Skeletal muscle satellite cell (primary cell): ENCODE measurements at regions not wholly inside any gene's neighbourhood (a gene's known extent, or its start where the extent isn't known, plus 50 kb on each side); places are given as distances from the start of the nearest gene placed in this dataset.

ENCODE experiments used
- H3K27me3 ChIP-seq: 2 replicates; pipeline ENCODE4 v1.7.0; 2013; ENCODE audit warnings: low read length; ENCODE audit not compliant: control insufficient read depth, insufficient read depth
- H3K36me3 ChIP-seq: 2 replicates; pipeline ENCODE4 v1.7.0; 2013; ENCODE audit warnings: mild to moderate bottlenecking, control low read depth, low read length; ENCODE audit not compliant: insufficient read depth
- H3K4me1 ChIP-seq: 2 replicates; pipeline ENCODE4 v1.7.0; 2013; ENCODE audit warnings: low read length; ENCODE audit not compliant: control insufficient read depth, insufficient read depth
- H3K4me2 ChIP-seq: 2 replicates; pipeline ENCODE4 v1.7.0; 2013; ENCODE audit warnings: mild to moderate bottlenecking, low read length
- H3K4me3 ChIP-seq: 2 replicates; pipeline ENCODE4 v1.7.0; 2013; ENCODE audit warnings: low read length
- H3K9ac ChIP-seq: 2 replicates; pipeline ENCODE4 v1.7.0; 2013; ENCODE audit warnings: mild to moderate bottlenecking, low read depth, low read length, moderate library complexity
- H3K9me3 ChIP-seq: replicated peaks from 2 replicates; pipeline ENCODE4 v1.7.0; 2013; ENCODE audit warnings: mild to moderate bottlenecking, control low read depth, low read length

- Histone ChIP-seq H3K27me3 (no peaks in the 10 kb centered on the region), H3K9ac (no peak overlapping the region), H3K4me2 (no peak overlapping the region), H3K4me1 (no peaks in the 10 kb centered on the region), H3K36me3 (no peaks in the 10 kb centered on the region), H3K4me3 (no peak overlapping the region), H3K9me3 (no peaks in the 10 kb centered on the region)
Observed at GRCh38 chr7:21030237-21030871, 243.7 kb upstream of the SP8 start.

GRCh38 chr7:21041252-21041651 lies 254.6 kb upstream of the SP8 start:
- H3K9ac ChIP-seq = no peak overlapping the region
- H3K27me3 ChIP-seq = no peaks in the 10 kb centered on the region
- H3K36me3 ChIP-seq = no peaks in the 10 kb centered on the region
- no peaks in the 10 kb centered on the region for H3K9me3 ChIP-seq
- H3K4me3 ChIP-seq = no peak overlapping the region
- H3K4me2 ChIP-seq = no peak overlapping the region
- H3K4me1 ChIP-seq = no peaks in the 10 kb centered on the region

- H3K9ac ChIP-seq = no peak overlapping the region
- H3K9me3 ChIP-seq = no peaks in the 10 kb centered on the region
- H3K4me3 ChIP-seq = no peak overlapping the region
- no peaks in the 10 kb centered on the region for H3K27me3 ChIP-seq
- H3K4me2 ChIP-seq = no peak overlapping the region
- no peaks in the 10 kb centered on the region for H3K4me1 ChIP-seq
- no peaks in the 10 kb centered on the region for H3K36me3 ChIP-seq
Observed at GRCh38 chr7:21041666-21042065, 255.0 kb upstream of the SP8 start.

GRCh38 chr7:21044384-21044783 lies 257.7 kb upstream of the SP8 start:
- H3K9me3 ChIP-seq = no peaks in the 10 kb centered on the region
- no peaks in the 10 kb centered on the region for H3K36me3 ChIP-seq
- no peak overlapping the region for H3K4me3 ChIP-seq
- H3K27me3 ChIP-seq = no peaks in the 10 kb centered on the region
- H3K4me2 ChIP-seq = no peak overlapping the region
- H3K9ac ChIP-seq = no peak overlapping the region
- no peaks in the 10 kb centered on the region for H3K4me1 ChIP-seq

GRCh38 chr7:21044913-21045568 lies 258.4 kb upstream of the SP8 start:
- Histone ChIP-seq H3K4me2 (no peak overlapping the region), H3K27me3 (no peaks in the 10 kb centered on the region), H3K4me3 (no peak overlapping the region), H3K36me3 (no peaks in the 10 kb centered on the region), H3K4me1 (no peaks in the 10 kb centered on the region), H3K9ac (no peak overlapping the region), H3K9me3 (no peaks in the 10 kb centered on the region)

- Histone ChIP-seq H3K4me2 (no peak overlapping the region), H3K4me1 (no peaks in the 10 kb centered on the region), H3K4me3 (no peak overlapping the region), H3K36me3 (no peaks in the 10 kb centered on the region), H3K27me3 (no peaks in the 10 kb centered on the region), H3K9me3 (no peaks in the 10 kb centered on the region), H3K9ac (no peak overlapping the region)
Observed at GRCh38 chr7:21051865-21052264, 265.2 kb upstream of the SP8 start.

- H3K4me2 ChIP-seq = no peak overlapping the region
- H3K9me3 ChIP-seq = no peaks in the 10 kb centered on the region
- no peak overlapping the region for H3K9ac ChIP-seq
- no peaks in the 10 kb centered on the region for H3K27me3 ChIP-seq
- H3K4me3 ChIP-seq = no peak overlapping the region
- no peaks in the 10 kb centered on the region for H3K36me3 ChIP-seq
- no peaks in the 10 kb centered on the region for H3K4me1 ChIP-seq
Observed at GRCh38 chr7:21054427-21055112, 267.9 kb upstream of the SP8 start.

GRCh38 chr7:21059069-21059468 lies 272.4 kb upstream of the SP8 start:
- H3K4me2 ChIP-seq = no peak overlapping the region
- H3K9ac ChIP-seq = no peak overlapping the region
- H3K36me3 ChIP-seq = no peaks in the 10 kb centered on the region
- H3K27me3 ChIP-seq = no peaks in the 10 kb centered on the region
- H3K4me1 ChIP-seq = no peaks in the 10 kb centered on the region
- no peak overlapping the region for H3K4me3 ChIP-seq
- no peaks in the 10 kb centered on the region for H3K9me3 ChIP-seq

GRCh38 chr7:21063106-21063505 lies 276.4 kb upstream of the SP8 start:
- H3K9ac ChIP-seq = no peak overlapping the region
- no peak overlapping the region for H3K4me3 ChIP-seq
- no peaks in the 10 kb centered on the region for H3K9me3 ChIP-seq
- no peak overlapping the region for H3K4me2 ChIP-seq
- H3K36me3 ChIP-seq = no peaks in the 10 kb centered on the region
- H3K4me1 ChIP-seq = no peaks in the 10 kb centered on the region
- no peaks in the 10 kb centered on the region for H3K27me3 ChIP-seq

GRCh38 chr7:21064698-21065648 lies 278.3 kb upstream of the SP8 start:
- Histone ChIP-seq H3K27me3 (no peaks in the 10 kb centered on the region), H3K4me1 (no peaks in the 10 kb centered on the region), H3K4me2 (no peak overlapping the region), H3K9ac (no peak overlapping the region), H3K36me3 (no peaks in the 10 kb centered on the region), H3K9me3 (no peaks in the 10 kb centered on the region), H3K4me3 (no peak overlapping the region)

- Histone ChIP-seq H3K4me1 (no peaks in the 10 kb centered on the region), H3K4me3 (no peak overlapping the region), H3K27me3 (no peaks in the 10 kb centered on the region), H3K9me3 (no peaks in the 10 kb centered on the region), H3K4me2 (no peak overlapping the region), H3K36me3 (no peaks in the 10 kb centered on the region), H3K9ac (no peak overlapping the region)
Observed at GRCh38 chr7:21066221-21066620, 279.5 kb upstream of the SP8 start.
